ENCODE measurements at regions not wholly inside any gene's neighbourhood (a gene's known extent, or its start where the extent isn't known, plus 50 kb on each side); places are given as distances from the start of the nearest gene placed in this dataset.
"Not testable (repeated sequence)": the region's sequence is repeated elsewhere in the genome, so short reads cannot be mapped to it uniquely, and the experiment has no call there.

DNA sequence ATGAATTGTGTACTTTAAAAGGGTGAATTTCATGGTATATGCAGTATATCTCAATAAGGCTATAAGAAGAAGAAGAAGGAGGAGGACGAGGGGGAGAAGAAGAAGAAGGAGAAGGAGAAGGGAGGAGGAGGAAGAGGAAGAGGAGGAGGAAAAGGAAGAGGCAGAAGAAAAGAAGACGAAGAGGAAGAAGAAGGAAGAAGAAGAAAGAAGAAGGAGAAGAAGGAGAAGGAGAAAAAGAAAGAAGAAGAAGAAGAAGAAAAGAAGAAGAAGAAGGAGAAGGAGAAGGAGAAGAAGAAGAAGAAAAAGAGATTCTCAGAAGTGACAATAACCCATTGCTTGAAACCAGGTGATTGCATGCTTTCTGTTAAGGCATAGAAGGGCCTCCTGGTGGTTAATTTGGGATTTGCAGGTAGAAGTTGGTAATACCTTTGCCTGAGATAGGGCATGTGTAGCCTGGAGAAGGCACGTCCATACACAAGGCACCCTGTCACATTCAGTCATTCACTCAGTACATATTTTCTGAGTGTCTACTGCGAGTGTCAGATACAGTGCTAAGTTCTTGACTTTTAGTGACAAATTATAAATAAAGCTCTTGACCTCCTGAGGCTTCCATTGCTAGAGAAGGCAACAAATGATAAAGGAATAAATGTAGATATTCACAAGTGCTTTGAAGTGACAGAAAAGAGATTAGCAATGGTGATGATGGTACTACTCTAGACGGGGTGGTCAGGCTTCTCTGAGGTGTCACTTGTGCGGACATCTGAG is 231.3 kb downstream of the NPR3 start:
- H3K36me3 ChIP-seq: no peaks in the 10 kb centered on the region

DNA sequence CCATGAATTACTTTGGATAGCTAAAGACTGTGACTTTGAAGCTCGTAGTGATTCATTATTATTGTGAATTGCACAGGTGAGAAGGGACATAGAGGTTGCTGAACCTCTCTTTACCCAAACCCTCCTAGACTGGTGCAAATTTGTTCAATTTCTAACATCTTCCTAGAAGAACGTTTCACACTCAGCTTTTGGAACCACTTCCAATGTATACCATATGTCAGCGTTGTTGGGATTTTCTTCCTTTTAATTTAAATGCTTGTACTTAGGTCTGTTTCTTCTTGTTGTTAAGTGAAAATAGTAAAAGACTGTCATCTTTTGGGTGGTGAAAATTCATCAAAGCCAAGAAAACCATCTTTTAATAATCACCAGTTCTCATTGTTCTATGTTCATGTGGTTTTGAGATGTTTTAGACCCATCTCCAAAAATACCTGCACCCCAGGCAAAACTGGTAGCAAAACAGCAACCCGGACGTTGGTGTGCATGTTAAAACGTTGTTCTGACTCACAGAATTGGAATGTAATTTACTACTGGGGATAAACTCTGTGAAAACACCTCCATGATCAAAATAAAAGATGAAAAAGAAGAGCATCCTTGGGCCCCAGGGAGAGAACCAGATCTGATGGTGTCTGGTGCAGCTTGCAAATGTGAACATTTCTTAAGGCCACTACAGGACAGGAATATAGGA is 238.3 kb downstream of the NPR3 start:
- no peak for ATAC-seq
- H3K27me3 ChIP-seq: no peaks in the 10 kb centered on the region
- no peak for DNase-seq
- H3K9me3 ChIP-seq: no peaks in the 10 kb centered on the region
- H3K27ac ChIP-seq: no peak overlapping the region
- H3K36me3 ChIP-seq: no peaks in the 10 kb centered on the region
- WGBS, 2 donors: 71 to 79% methylated on average over 6 of the region's 6 CpGs
- TF ChIP-seq, protein P1, sequence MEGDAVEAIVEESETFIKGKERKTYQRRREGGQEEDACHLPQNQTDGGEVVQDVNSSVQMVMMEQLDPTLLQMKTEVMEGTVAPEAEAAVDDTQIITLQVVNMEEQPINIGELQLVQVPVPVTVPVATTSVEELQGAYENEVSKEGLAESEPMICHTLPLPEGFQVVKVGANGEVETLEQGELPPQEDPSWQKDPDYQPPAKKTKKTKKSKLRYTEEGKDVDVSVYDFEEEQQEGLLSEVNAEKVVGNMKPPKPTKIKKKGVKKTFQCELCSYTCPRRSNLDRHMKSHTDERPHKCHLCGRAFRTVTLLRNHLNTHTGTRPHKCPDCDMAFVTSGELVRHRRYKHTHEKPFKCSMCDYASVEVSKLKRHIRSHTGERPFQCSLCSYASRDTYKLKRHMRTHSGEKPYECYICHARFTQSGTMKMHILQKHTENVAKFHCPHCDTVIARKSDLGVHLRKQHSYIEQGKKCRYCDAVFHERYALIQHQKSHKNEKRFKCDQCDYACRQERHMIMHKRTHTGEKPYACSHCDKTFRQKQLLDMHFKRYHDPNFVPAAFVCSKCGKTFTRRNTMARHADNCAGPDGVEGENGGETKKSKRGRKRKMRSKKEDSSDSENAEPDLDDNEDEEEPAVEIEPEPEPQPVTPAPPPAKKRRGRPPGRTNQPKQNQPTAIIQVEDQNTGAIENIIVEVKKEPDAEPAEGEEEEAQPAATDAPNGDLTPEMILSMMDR (IDR thresholded peaks at IDR 0.05): no peak
- H3K4me3 ChIP-seq: no peak overlapping the region
- intact Hi-C loops (cut with DNase I): no loop called here
- peaks cover 0 to 12% (median 0%) of the 10 kb centered on the region in 9 donors for H3K4me1 ChIP-seq

More for the DNA sequence above, 231.3 kb downstream of the NPR3 start:
- intact Hi-C loops (cut with DNase I): no loop called here
- TF ChIP-seq, protein P1 (IDR thresholded peaks at IDR 0.05): peak in 2 of 9 donors; percentile 11 to 28
- H3K4me3 ChIP-seq: no peak overlapping the region
- DNase-seq (no peak), ATAC-seq (no peak)
- no peaks in the 10 kb centered on the region for H3K27me3 ChIP-seq
- no peak overlapping the region for H3K27ac ChIP-seq
- WGBS, 2 donors: 49 to 59% methylated on average over 6 of the region's 6 CpGs
- no peaks in the 10 kb centered on the region for H3K4me1 ChIP-seq
- H3K9me3 ChIP-seq: peaks cover 0 to 5% (median 0%) of the 10 kb centered on the region in 11 donors

DNA sequence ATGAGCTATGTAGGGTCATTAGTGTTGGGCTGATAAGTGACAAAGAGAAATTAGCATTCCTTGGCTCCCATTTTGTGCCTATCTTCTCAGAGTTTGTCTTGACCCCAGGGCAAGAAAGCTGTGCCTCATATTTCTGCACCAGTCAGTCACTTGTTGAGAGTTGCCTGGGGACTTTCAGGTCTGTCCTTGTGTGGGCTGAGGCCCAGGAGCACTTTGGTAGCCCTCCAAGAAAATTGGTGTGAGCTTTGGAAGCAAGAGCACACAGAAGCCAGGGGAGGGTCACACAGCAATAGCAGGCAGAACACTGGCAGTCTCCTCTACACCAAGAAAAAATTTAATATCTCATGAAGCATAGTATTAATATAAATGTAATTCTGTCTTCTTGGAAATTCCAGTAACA is 239.9 kb downstream of the NPR3 start:
- Histone ChIP-seq H3K27me3 (no peaks in the 10 kb centered on the region), H3K27ac (no peak overlapping the region), H3K36me3 (no peaks in the 10 kb centered on the region), H3K4me3 (no peak overlapping the region), H3K9me3 (no peaks in the 10 kb centered on the region), H3K4me1 (peaks cover 0 to 12% (median 0%) of the 10 kb centered on the region in 9 donors)
- TF ChIP-seq, protein P1 (IDR thresholded peaks at IDR 0.05): no peak
- peak in 7 of 8 donors; percentile 38 to 82 (median 49) for ATAC-seq
- DNase-seq: peak; percentile 17 to 23
- intact Hi-C loops (cut with DNase I): no loop called here

DNA sequence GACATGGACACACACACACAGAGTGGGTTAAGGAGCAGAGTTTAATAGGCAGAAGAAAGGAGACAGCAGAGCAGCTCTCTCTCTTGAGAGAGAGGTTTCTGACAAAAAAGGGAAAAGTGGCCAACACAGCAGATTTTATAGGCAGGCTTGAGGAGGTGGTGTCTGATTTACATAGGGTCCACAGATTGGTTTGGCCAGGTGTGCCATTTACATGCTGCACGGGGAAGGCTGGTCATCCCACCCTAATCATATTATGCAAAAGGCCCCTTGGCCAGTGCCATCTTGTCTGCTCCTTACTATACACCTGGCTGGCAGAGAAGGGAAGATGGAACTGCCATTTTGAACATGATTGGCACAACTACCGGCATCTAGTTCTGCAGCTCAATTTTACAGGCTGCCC is 240.8 kb downstream of the NPR3 start:
- ATAC-seq: no peak
- intact Hi-C loops (cut with DNase I): no loop called here
- 91 to 94% methylated on average over 2 of the region's 2 CpGs for WGBS, 2 donors

DNA sequence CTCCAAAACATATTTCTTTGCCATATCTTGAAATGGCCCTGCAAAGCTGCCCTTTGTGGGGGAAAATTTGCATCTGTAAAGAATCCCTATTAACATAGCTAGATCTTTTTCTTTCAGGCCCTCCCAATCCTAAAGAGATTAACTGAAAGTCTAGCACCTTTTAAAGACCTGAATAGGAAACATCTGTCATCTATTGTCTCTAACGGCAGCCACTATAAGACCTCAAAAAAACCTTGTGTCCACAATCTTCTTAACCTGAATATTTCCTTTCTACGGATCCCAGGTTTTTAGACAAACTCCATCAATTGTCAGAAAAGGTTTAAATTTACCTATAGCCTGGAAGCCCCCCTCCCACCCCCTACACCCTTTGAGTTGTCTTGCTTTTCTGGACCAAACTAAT is 241.3 kb downstream of the NPR3 start:
- H3K27ac ChIP-seq; H3K27me3 ChIP-seq; H3K9me3 ChIP-seq; DNase-seq; H3K4me3 ChIP-seq; ATAC-seq; intact Hi-C loops (cut with DNase I); H3K36me3 ChIP-seq: not testable (repeated sequence)
- WGBS, 2 donors: 61 to 71% methylated on average over 2 of the region's 2 CpGs
- H3K4me1 ChIP-seq: peaks cover 0 to 12% (median 0%) of the 10 kb centered on the region in 9 donors

More for the DNA sequence above, 240.8 kb downstream of the NPR3 start:
- no peak overlapping the region for H3K4me3 ChIP-seq
- no peak for DNase-seq
- H3K27me3 ChIP-seq: no peaks in the 10 kb centered on the region
- no peak overlapping the region for H3K27ac ChIP-seq
- TF ChIP-seq, protein P1 (IDR thresholded peaks at IDR 0.05): no peak
- no peaks in the 10 kb centered on the region for H3K9me3 ChIP-seq
- peaks cover 0 to 12% (median 0%) of the 10 kb centered on the region in 9 donors for H3K4me1 ChIP-seq
- H3K36me3 ChIP-seq: no peaks in the 10 kb centered on the region

Measured in heart right ventricle (tissue), 16 donors.